Progenitor cell of endocrine pancreas (in vitro differentiated cells): ENCODE measurements at regions not wholly inside any gene's neighbourhood (a gene's known extent, or its start where the extent isn't known, plus 50 kb on each side); places are given as distances from the start of the nearest gene placed in this dataset.

Experiments
- DNase-seq: peaks from one replicate; pipeline ENCODE4 v3.0.0; 2021; ENCODE audit warnings: low spot score; ENCODE audit not compliant: unreplicated experiment
- H3K27ac Mint-ChIP-seq: 2 replicates; pipeline ENCODE4 v1.8.0; 2021; ENCODE audit warnings: mild to moderate bottlenecking, moderate library complexity, mixed read lengths
- H3K27me3 Mint-ChIP-seq: 2 replicates; pipeline ENCODE4 v1.8.0; 2021; ENCODE audit warnings: mixed read lengths
- H3K36me3 Mint-ChIP-seq: 2 replicates; pipeline ENCODE4 v1.8.0; 2022; ENCODE audit warnings: mixed read lengths; ENCODE audit not compliant: insufficient read depth
- H3K4me1 Mint-ChIP-seq: 2 replicates; pipeline ENCODE4 v1.8.0; 2021; ENCODE audit warnings: low read depth, mixed read lengths
- H3K4me3 Mint-ChIP-seq: 2 replicates; pipeline ENCODE4 v1.8.0; 2021; ENCODE audit warnings: low read depth, mild to moderate bottlenecking, moderate library complexity, mixed read lengths
- H3K9me3 Mint-ChIP-seq: 2 replicates; pipeline ENCODE4 v1.8.0; 2021; ENCODE audit warnings: low read depth, mixed read lengths
- CTCF ChIP-seq: fragments of 200-600 bp; sonication (generic); IDR thresholded peaks from one replicate; pipeline ENCODE4 v1.5.0; 2021; ENCODE audit warnings: antibody characterized with exemption, mild to moderate bottlenecking; ENCODE audit not compliant: unreplicated experiment

GRCh38 chr4:111631215-111631999 lies 513.8 kb upstream of the FAM241A start:
- Mint-ChIP-seq H3K27me3 (no peaks in the 10 kb centered on the region), H3K4me1 (peaks cover 24% of the 10 kb centered on the region), H3K36me3 (no peaks in the 10 kb centered on the region), H3K4me3 (no peak overlapping the region), H3K9me3 (no peaks in the 10 kb centered on the region), H3K27ac (no peak overlapping the region)
- no peak for DNase-seq
- TF ChIP-seq CTCF, result peak; percentile 62

- H3K9me3 Mint-ChIP-seq, result no peaks in the 10 kb centered on the region
- H3K4me3 Mint-ChIP-seq, result no peak overlapping the region
- no peak for TF ChIP-seq CTCF
- H3K36me3 Mint-ChIP-seq, result no peaks in the 10 kb centered on the region
- peaks cover 29% of the 10 kb centered on the region for H3K4me1 Mint-ChIP-seq
- no peaks in the 10 kb centered on the region for H3K27me3 Mint-ChIP-seq
- no peak overlapping the region for H3K27ac Mint-ChIP-seq
- no peak for DNase-seq
Measured at GRCh38 chr4:111632641-111633151, 512.6 kb upstream of the FAM241A start.

- no peak overlapping the region for H3K4me3 Mint-ChIP-seq
- H3K27ac Mint-ChIP-seq, result no peak overlapping the region
- no peaks in the 10 kb centered on the region for H3K27me3 Mint-ChIP-seq
- H3K9me3 Mint-ChIP-seq, result no peaks in the 10 kb centered on the region
- no peak for DNase-seq
- no peak for TF ChIP-seq CTCF
- H3K36me3 Mint-ChIP-seq, result no peaks in the 10 kb centered on the region
- peaks cover 29% of the 10 kb centered on the region for H3K4me1 Mint-ChIP-seq
Measured at GRCh38 chr4:111633663-111634266, 511.5 kb upstream of the FAM241A start.

GRCh38 chr4:111635646-111636045 lies 509.6 kb upstream of the FAM241A start:
- H3K9me3 Mint-ChIP-seq, result no peaks in the 10 kb centered on the region
- peaks cover 36% of the 10 kb centered on the region for H3K4me1 Mint-ChIP-seq
- no peak for DNase-seq
- H3K4me3 Mint-ChIP-seq, result no peak overlapping the region
- no peak for TF ChIP-seq CTCF
- no peaks in the 10 kb centered on the region for H3K36me3 Mint-ChIP-seq
- no peaks in the 10 kb centered on the region for H3K27me3 Mint-ChIP-seq
- H3K27ac Mint-ChIP-seq, result no peak overlapping the region

- Mint-ChIP-seq H3K36me3 (no peaks in the 10 kb centered on the region), H3K9me3 (no peaks in the 10 kb centered on the region), H3K27me3 (no peaks in the 10 kb centered on the region), H3K4me1 (peaks cover 39% of the 10 kb centered on the region), H3K4me3 (no peak overlapping the region), H3K27ac (no peak overlapping the region)
- DNase-seq, result no peak
- no peak for TF ChIP-seq CTCF
Measured at GRCh38 chr4:111636961-111637585, 508.2 kb upstream of the FAM241A start.
